ENCODE measurements at regions not wholly inside any gene's neighbourhood (a gene's known extent, or its start where the extent isn't known, plus 50 kb on each side); places are given as distances from the start of the nearest gene placed in this dataset.
A peak's percentile ranks its signal among the peaks of the same experiment; 100 is the strongest.

- DNase-seq (ENCODE audit: low spot score) = no peak
These were observed 353.8 kb upstream of the SALL3 start for GRCh38 chr18:78625847-78626246.

- no peak for DNase-seq (ENCODE audit: low spot score)
These were observed 351.9 kb upstream of the SALL3 start for GRCh38 chr18:78627551-78628346.

- no peak for DNase-seq (ENCODE audit: low spot score)
These were observed 350.2 kb upstream of the SALL3 start for GRCh38 chr18:78629426-78629825.

- DNase-seq (ENCODE audit: low spot score) = no peak
These were observed 349.3 kb upstream of the SALL3 start for GRCh38 chr18:78630356-78630755.

GRCh38 chr18:78630981-78631510, 348.6 kb upstream of the SALL3 start:
- DNase-seq (ENCODE audit: low spot score) = no peak

- DNase-seq (ENCODE audit: low spot score) = no peak
These were observed 347.5 kb upstream of the SALL3 start for GRCh38 chr18:78632111-78632541.

- DNase-seq (ENCODE audit: low spot score) = no peak
These were observed 345.4 kb upstream of the SALL3 start for GRCh38 chr18:78634061-78634696.

GRCh38 chr18:78635093-78635800, 344.4 kb upstream of the SALL3 start:
- DNase-seq (ENCODE audit: low spot score) = no peak

GRCh38 chr18:78636260-78636659, 343.4 kb upstream of the SALL3 start:
- no peak for DNase-seq (ENCODE audit: low spot score)

GRCh38 chr18:78637442-78638402, 341.9 kb upstream of the SALL3 start:
- DNase-seq (ENCODE audit: low spot score) = no peak

GRCh38 chr18:78639006-78639950, 340.3 kb upstream of the SALL3 start:
- no peak for DNase-seq (ENCODE audit: low spot score)

- no peak for DNase-seq (ENCODE audit: low spot score)
These were observed 339.2 kb upstream of the SALL3 start for GRCh38 chr18:78640246-78640995.

GRCh38 chr18:78641689-78642231, 337.9 kb upstream of the SALL3 start:
- no peak for DNase-seq (ENCODE audit: low spot score)

- no peak for DNase-seq (ENCODE audit: low spot score)
These were observed 337.2 kb upstream of the SALL3 start for GRCh38 chr18:78642296-78642951.

GRCh38 chr18:78643004-78643403, 336.6 kb upstream of the SALL3 start:
- DNase-seq (ENCODE audit: low spot score) = peak; percentile 9

GRCh38 chr18:78643981-78644380, 335.6 kb upstream of the SALL3 start:
- DNase-seq (ENCODE audit: low spot score) = no peak

- DNase-seq (ENCODE audit: low spot score) = no peak
These were observed 334.4 kb upstream of the SALL3 start for GRCh38 chr18:78645216-78645615.

- no peak for DNase-seq (ENCODE audit: low spot score)
These were observed 332.6 kb upstream of the SALL3 start for GRCh38 chr18:78647018-78647417.

GRCh38 chr18:78649421-78649820, 330.2 kb upstream of the SALL3 start:
- no peak for DNase-seq (ENCODE audit: low spot score)

Data from globus pallidus (tissue), 1 donor.